Stimulated activated CD4-positive, alpha-beta T cell treated with anti-CD3 and anti-CD28 coated beads, Interleukin-12 subunit alpha, Interleukin-12 subunit beta, amount 100 ng/mL, for 24 hours (primary cell): ENCODE measurements at regions not wholly inside any gene's neighbourhood (a gene's known extent, or its start where the extent isn't known, plus 50 kb on each side); places are given as distances from the start of the nearest gene placed in this dataset.

ENCODE experiments used
- DNase-seq, 2 experiments: peaks; one replicate each; pipeline ENCODE4 v3.0.0-alpha.2; 2020; ENCODE audit warnings: low read depth in 2 of 2

DNA sequence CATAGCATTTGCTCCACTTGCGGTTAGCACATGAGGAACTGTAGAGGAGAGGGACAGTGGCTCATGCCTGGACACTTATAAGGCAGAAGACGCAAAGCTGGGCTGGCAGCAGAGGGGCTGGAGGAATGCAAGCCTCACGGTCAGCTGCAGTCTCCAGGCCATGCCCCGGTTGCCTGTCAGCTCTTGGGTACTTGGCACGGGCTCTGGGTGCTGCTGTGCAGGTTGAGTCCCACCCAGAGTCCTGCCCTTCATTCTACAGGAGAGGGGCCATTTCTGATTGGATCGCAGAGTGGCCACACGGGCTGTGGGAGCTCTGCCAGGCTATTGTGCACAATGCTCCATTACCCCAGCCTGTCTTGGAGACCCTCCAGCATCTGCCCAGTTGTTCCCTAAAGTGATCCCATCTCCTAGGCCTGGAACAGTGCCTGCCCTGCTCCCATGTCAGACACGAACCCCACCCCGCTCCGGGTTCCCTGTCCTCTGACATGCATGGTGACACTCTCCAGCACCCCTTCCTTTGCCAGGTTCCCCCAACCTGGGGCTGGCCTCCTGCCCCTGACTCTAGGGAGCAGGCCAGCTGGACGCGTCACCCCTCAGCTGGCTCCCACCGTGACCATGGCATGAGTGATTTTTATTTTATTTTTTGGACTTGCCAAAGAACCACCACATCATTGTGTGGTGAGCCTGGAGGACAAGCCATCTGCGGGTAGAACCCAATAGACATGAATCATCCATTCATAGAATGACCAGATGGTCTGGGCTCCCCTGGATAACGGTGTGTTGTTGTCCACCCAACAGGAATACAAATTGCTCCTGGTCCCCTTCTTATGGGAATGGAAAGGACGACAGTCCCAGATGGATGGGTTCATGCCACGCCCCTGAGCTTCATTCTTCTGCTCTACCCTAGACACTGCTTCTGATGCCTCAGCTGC lies 51.0 kb upstream of the KLF13 start:
- no peak for DNase-seq

- no peak for DNase-seq
Measured at GRCh38 chr15:31276596-31277298, 49.9 kb upstream of the KLF13 start.
